Activated CD4-positive, alpha-beta T cell treated with anti-CD3 and anti-CD28 coated beads, Interleukin-2, amount 10 ng/mL, durations not matched to agents 7 days and 5 days (primary cell): ENCODE measurements at regions not wholly inside any gene's neighbourhood (a gene's known extent, or its start where the extent isn't known, plus 50 kb on each side); places are given as distances from the start of the nearest gene placed in this dataset.

Experiments used
- CTCF ChIA-PET: fragments of 350-600 bp; sonication (Branson Sonifier 250); formaldehyde crosslinking; loops from one replicate; lab custom pipeline; 2021; ENCODE audit warnings: antibody characterized with exemption; lab: Charles Lee
- POLR2A ChIA-PET: fragments of 350-600 bp; sonication (Branson Sonifier 250); formaldehyde crosslinking; loops from one replicate; lab custom pipeline; 2021; ENCODE audit warnings: antibody characterized with exemption; lab: Charles Lee
- DNase-seq: peaks from one replicate; pipeline ENCODE4 v3.0.0-alpha.2; 2020
- H3K27ac Mint-ChIP-seq: one replicate; pipeline ENCODE4 v1.8.0; 2021; ENCODE audit warnings: mild to moderate bottlenecking, moderate library complexity, mixed read lengths
- H3K27me3 Mint-ChIP-seq: one replicate; pipeline ENCODE4 v1.8.0; 2021; ENCODE audit warnings: mixed read lengths
- H3K36me3 Mint-ChIP-seq: one replicate; pipeline ENCODE4 v1.8.0; 2021; ENCODE audit warnings: low read depth, mixed read lengths
- H3K4me1 Mint-ChIP-seq: one replicate; pipeline ENCODE4 v1.8.0; 2021; ENCODE audit warnings: mixed read lengths
- H3K4me3 Mint-ChIP-seq: one replicate; pipeline ENCODE4 v1.8.0; 2021; ENCODE audit warnings: mild to moderate bottlenecking, moderate library complexity, mixed read lengths
- H3K9me3 Mint-ChIP-seq: one replicate; pipeline ENCODE4 v1.8.0; 2021; ENCODE audit warnings: mixed read lengths

- DNase-seq, result no peak
- H3K36me3 Mint-ChIP-seq, result no peaks in the 10 kb centered on the region
- H3K4me3 Mint-ChIP-seq, result no peak overlapping the region
- no peaks in the 10 kb centered on the region for H3K9me3 Mint-ChIP-seq
- no peak overlapping the region for H3K27ac Mint-ChIP-seq
- H3K27me3 Mint-ChIP-seq, result no peaks in the 10 kb centered on the region
- H3K4me1 Mint-ChIP-seq, result no peaks in the 10 kb centered on the region
- CTCF ChIA-PET, result no interaction called here
- POLR2A ChIA-PET, result no interaction called here
Observed at GRCh38 chr5:16350816-16351215, 114.8 kb downstream of the ZNF622 start.

- no peaks in the 10 kb centered on the region for H3K36me3 Mint-ChIP-seq
- CTCF ChIA-PET, result no interaction called here
- no peak for DNase-seq
- H3K27me3 Mint-ChIP-seq, result no peaks in the 10 kb centered on the region
- POLR2A ChIA-PET, result no interaction called here
- no peaks in the 10 kb centered on the region for H3K4me1 Mint-ChIP-seq
- H3K9me3 Mint-ChIP-seq, result no peaks in the 10 kb centered on the region
- no peak overlapping the region for H3K27ac Mint-ChIP-seq
- H3K4me3 Mint-ChIP-seq, result no peak overlapping the region
Observed at GRCh38 chr5:16346380-16346779, 119.2 kb downstream of the ZNF622 start.

- H3K4me1 Mint-ChIP-seq, result no peaks in the 10 kb centered on the region
- no peaks in the 10 kb centered on the region for H3K27me3 Mint-ChIP-seq
- no peak for DNase-seq
- no peak overlapping the region for H3K27ac Mint-ChIP-seq
- ChIA-PET POLR2A (no interaction called here), CTCF (no interaction called here)
- H3K9me3 Mint-ChIP-seq, result no peaks in the 10 kb centered on the region
- no peaks in the 10 kb centered on the region for H3K36me3 Mint-ChIP-seq
- no peak overlapping the region for H3K4me3 Mint-ChIP-seq
Observed at GRCh38 chr5:16345454-16345853, 120.1 kb downstream of the ZNF622 start.

GRCh38 chr5:16326137-16326536 lies 139.5 kb downstream of the ZNF622 start:
- POLR2A ChIA-PET, result no interaction called here
- Mint-ChIP-seq H3K27me3 (no peaks in the 10 kb centered on the region), H3K9me3 (no peaks in the 10 kb centered on the region), H3K27ac (no peak overlapping the region), H3K4me1 (no peaks in the 10 kb centered on the region), H3K36me3 (no peaks in the 10 kb centered on the region), H3K4me3 (no peak overlapping the region)
- no peak for DNase-seq
- CTCF ChIA-PET, result no interaction called here

GRCh38 chr5:16321284-16321683 lies 141.7 kb upstream of the MARCHF11 start:
- POLR2A ChIA-PET, result no interaction called here
- Mint-ChIP-seq H3K36me3 (no peaks in the 10 kb centered on the region), H3K9me3 (no peaks in the 10 kb centered on the region)

GRCh38 chr5:16315501-16315900 lies 135.9 kb upstream of the MARCHF11 start:
- DNase-seq, result no peak
- H3K4me1 Mint-ChIP-seq, result no peaks in the 10 kb centered on the region
- no peaks in the 10 kb centered on the region for H3K36me3 Mint-ChIP-seq
- H3K4me3 Mint-ChIP-seq, result no peak overlapping the region
- ChIA-PET POLR2A (no interaction called here), CTCF (no interaction called here)
- no peaks in the 10 kb centered on the region for H3K27me3 Mint-ChIP-seq
- no peaks in the 10 kb centered on the region for H3K9me3 Mint-ChIP-seq
- H3K27ac Mint-ChIP-seq, result no peak overlapping the region

More at GRCh38 chr5:16321284-16321683, 141.7 kb upstream of the MARCHF11 start:
- H3K27me3 Mint-ChIP-seq, result no peaks in the 10 kb centered on the region
- H3K4me3 Mint-ChIP-seq, result no peak overlapping the region
- H3K27ac Mint-ChIP-seq, result no peak overlapping the region
- DNase-seq, result no peak
- CTCF ChIA-PET, result no interaction called here
- no peaks in the 10 kb centered on the region for H3K4me1 Mint-ChIP-seq

GRCh38 chr5:16313761-16314160 lies 134.2 kb upstream of the MARCHF11 start:
- ChIA-PET POLR2A (no interaction called here), CTCF (interaction anchor here (0.6 kb wide), 1 partner anchor 17 kb away, joined by 5 read pairs; no protein-coding TSS in a partner anchor)
- Mint-ChIP-seq H3K27me3 (no peaks in the 10 kb centered on the region), H3K36me3 (no peaks in the 10 kb centered on the region), H3K4me1 (no peaks in the 10 kb centered on the region), H3K4me3 (no peak overlapping the region), H3K27ac (no peak overlapping the region), H3K9me3 (no peaks in the 10 kb centered on the region)
- no peak for DNase-seq

GRCh38 chr5:16312785-16313184 lies 133.2 kb upstream of the MARCHF11 start:
- H3K4me3 Mint-ChIP-seq, result no peak overlapping the region
- CTCF ChIA-PET, result interaction anchor here (0.6 kb wide), 1 partner anchor 17 kb away, joined by 5 read pairs; no protein-coding TSS in a partner anchor
- no peaks in the 10 kb centered on the region for H3K9me3 Mint-ChIP-seq
- H3K4me1 Mint-ChIP-seq, result no peaks in the 10 kb centered on the region
- no peaks in the 10 kb centered on the region for H3K27me3 Mint-ChIP-seq
- H3K36me3 Mint-ChIP-seq, result no peaks in the 10 kb centered on the region
- DNase-seq, result no peak
- POLR2A ChIA-PET, result no interaction called here
- no peak overlapping the region for H3K27ac Mint-ChIP-seq

- no peaks in the 10 kb centered on the region for H3K36me3 Mint-ChIP-seq
Observed at GRCh38 chr5:16311666-16312065, 132.1 kb upstream of the MARCHF11 start.

GRCh38 chr5:16306812-16307211 lies 127.2 kb upstream of the MARCHF11 start:
- no peak for DNase-seq
- Mint-ChIP-seq H3K27ac (no peak overlapping the region), H3K4me1 (no peaks in the 10 kb centered on the region), H3K4me3 (no peak overlapping the region), H3K36me3 (no peaks in the 10 kb centered on the region), H3K27me3 (no peaks in the 10 kb centered on the region), H3K9me3 (no peaks in the 10 kb centered on the region)
- POLR2A ChIA-PET, result no interaction called here
- CTCF ChIA-PET, result interaction anchor here (0.6 kb wide), 1 partner anchor 11 kb away, joined by 3 read pairs; no protein-coding TSS in a partner anchor

More at GRCh38 chr5:16311666-16312065, 132.1 kb upstream of the MARCHF11 start:
- POLR2A ChIA-PET, result no interaction called here
- Mint-ChIP-seq H3K4me3 (no peak overlapping the region), H3K27me3 (no peaks in the 10 kb centered on the region), H3K4me1 (no peaks in the 10 kb centered on the region), H3K9me3 (no peaks in the 10 kb centered on the region), H3K27ac (no peak overlapping the region)
- DNase-seq, result no peak
- CTCF ChIA-PET, result no interaction called here

GRCh38 chr5:16304846-16305245 lies 125.3 kb upstream of the MARCHF11 start:
- POLR2A ChIA-PET, result no interaction called here
- Mint-ChIP-seq H3K4me3 (no peak overlapping the region), H3K27me3 (no peaks in the 10 kb centered on the region), H3K4me1 (no peaks in the 10 kb centered on the region), H3K36me3 (no peaks in the 10 kb centered on the region), H3K27ac (no peak overlapping the region), H3K9me3 (no peaks in the 10 kb centered on the region)
- DNase-seq, result no peak
- CTCF ChIA-PET, result no interaction called here

GRCh38 chr5:16296946-16297345 lies 117.4 kb upstream of the MARCHF11 start:
- Mint-ChIP-seq H3K27ac (no peak overlapping the region), H3K4me1 (no peaks in the 10 kb centered on the region), H3K36me3 (no peaks in the 10 kb centered on the region), H3K4me3 (no peak overlapping the region), H3K9me3 (peaks cover 22% of the 10 kb centered on the region), H3K27me3 (no peaks in the 10 kb centered on the region)
- DNase-seq, result no peak
- CTCF ChIA-PET, result no interaction called here
- POLR2A ChIA-PET, result no interaction called here

- no peak for DNase-seq
- Mint-ChIP-seq H3K4me3 (no peak overlapping the region), H3K4me1 (no peaks in the 10 kb centered on the region), H3K9me3 (peaks cover 9% of the 10 kb centered on the region), H3K36me3 (no peaks in the 10 kb centered on the region), H3K27ac (no peak overlapping the region), H3K27me3 (no peaks in the 10 kb centered on the region)
- ChIA-PET POLR2A (no interaction called here), CTCF (interaction anchor here (0.6 kb wide), 1 partner anchor 10 kb away, joined by 3 read pairs; no protein-coding TSS in a partner anchor)
Observed at GRCh38 chr5:16291894-16292293, 112.3 kb upstream of the MARCHF11 start.

- Mint-ChIP-seq H3K27ac (no peak overlapping the region), H3K9me3 (peaks cover 5% of the 10 kb centered on the region), H3K4me3 (no peak overlapping the region), H3K27me3 (no peaks in the 10 kb centered on the region), H3K36me3 (no peaks in the 10 kb centered on the region), H3K4me1 (no peaks in the 10 kb centered on the region)
- no peak for DNase-seq
- CTCF ChIA-PET, result no interaction called here
- POLR2A ChIA-PET, result no interaction called here
Observed at GRCh38 chr5:16291474-16291873, 111.9 kb upstream of the MARCHF11 start.
